Stimulated activated CD4-positive, alpha-beta T cell treated with anti-CD3 and anti-CD28 coated beads, Interleukin-1b, Interleukin-23, amount 100 ng/mL, for 48 hours (primary cell): ENCODE measurements at regions not wholly inside any gene's neighbourhood (a gene's known extent, or its start where the extent isn't known, plus 50 kb on each side); places are given as distances from the start of the nearest gene placed in this dataset.
"Not testable (repeated sequence)": the region's sequence is repeated elsewhere in the genome, so short reads cannot be mapped to it uniquely, and the experiment has no call there.

Experiments
- DNase-seq: peaks from one replicate; pipeline ENCODE4 v3.0.0-alpha.2; 2020

DNA sequence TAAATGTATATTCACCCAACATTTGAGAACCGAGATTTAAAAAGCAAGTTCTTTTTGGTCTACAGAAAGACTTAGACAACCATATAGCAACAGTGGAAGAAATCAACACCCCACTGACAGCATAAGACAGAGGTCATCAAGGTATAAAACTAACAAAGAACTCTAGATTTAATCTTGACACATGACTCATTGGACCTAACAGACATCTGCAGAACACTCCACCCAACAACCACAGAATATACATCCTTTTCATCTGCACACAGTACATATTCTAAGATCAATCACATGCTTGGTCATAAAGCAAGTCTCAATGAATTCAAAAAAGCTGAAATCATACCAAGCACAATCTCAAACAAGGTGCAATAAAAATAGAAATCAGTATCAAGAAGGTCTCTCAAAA lies 65.8 kb downstream of the SPIN4 start:
- no peak for DNase-seq

DNA sequence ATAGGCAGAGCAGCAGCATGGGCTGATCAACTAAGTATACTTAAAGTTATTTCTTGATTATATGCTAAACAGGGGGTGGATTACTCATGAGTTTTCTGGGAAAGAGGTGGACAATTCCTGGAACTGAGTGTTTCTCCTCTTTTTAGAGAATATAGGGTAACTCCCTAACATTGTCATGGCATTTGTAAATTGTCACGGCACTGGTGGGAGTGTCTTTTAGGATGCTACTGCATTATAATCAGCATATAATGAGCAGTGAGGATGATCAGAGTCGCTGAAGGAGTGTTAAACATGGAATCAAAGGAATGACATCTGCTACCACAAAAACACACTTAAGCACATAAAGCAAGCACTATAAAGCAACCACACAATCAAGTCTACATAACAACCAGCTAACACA lies 66.5 kb downstream of the SPIN4 start:
- no peak for DNase-seq

DNA sequence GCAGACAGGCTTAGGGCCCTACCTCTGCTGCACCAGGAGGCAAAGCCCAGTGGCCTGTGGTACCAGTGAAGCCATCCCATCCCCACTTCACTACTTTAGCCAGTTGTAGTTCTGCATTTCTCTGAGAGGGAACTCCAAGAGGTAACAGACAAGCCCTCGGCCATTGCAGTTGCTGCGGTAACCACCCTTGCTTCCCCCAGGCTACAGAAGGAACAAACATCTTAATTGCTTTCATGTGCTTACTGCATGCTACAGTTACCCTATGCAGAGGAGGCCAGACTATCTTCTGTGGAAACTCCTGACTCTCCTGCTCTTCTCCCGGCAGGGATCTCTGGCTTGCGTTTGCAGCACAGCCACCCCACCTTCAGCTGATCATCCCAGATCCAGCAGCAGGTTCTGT lies 67.8 kb downstream of the SPIN4 start:
- DNase-seq, result no peak

DNA sequence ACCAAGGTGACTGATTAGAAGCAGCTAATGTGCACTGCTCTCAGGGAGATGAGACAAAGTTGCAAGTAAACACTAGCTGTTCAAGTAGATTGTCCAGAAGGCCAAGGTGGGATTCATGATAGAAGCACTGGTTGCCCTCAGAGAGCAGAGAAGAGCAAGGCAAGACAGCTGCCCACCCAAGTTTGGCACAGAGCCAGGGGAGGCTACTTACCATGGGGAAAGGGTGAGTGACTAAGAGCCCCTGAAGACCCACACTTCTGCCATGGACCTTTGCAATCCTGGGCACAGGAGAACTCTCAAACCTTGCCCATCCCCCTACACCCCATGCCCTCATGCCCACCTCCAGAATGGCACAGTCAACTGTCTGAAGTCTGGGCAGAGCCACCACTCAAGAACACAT lies 68.3 kb downstream of the SPIN4 start:
- DNase-seq, result no peak

DNA sequence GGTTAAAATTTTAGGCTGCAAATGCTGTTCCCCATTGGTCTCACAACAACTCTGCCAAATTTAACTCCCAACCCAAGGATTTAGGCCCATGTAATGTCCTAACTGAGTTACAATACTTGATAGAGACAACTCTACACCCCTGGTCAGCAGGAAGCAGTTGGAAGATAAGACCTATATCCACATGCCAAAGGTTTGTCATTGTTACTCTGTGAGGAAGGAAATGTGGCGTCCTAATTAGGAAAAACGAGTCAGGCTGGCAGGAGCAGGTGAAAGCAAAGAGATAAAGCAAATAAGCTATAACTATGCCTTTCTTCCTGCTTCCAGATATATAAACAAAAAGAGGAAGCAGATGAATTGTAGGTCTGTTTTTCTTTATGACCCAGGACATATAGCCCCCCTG lies 69.1 kb downstream of the SPIN4 start:
- no peak for DNase-seq

DNA sequence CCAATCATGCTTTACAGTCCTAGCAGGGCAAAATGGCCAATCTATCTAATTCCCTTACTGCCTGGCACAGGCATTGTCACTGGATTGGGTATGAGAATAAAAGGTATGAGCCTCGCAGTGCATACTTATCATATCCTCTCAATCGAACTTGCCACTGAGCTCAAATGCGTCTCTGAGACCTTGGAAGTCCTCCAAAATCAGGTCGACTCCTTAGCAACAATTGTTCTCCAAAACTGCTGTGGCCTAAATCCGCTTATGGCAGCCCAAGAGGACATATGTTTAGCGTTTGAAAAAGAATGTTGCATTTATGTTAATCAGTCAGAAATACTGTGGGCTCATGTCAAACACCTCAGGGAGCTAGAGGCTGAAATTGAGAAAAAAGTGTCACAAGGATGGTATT lies 69.7 kb downstream of the SPIN4 start:
- no peak for DNase-seq

DNA sequence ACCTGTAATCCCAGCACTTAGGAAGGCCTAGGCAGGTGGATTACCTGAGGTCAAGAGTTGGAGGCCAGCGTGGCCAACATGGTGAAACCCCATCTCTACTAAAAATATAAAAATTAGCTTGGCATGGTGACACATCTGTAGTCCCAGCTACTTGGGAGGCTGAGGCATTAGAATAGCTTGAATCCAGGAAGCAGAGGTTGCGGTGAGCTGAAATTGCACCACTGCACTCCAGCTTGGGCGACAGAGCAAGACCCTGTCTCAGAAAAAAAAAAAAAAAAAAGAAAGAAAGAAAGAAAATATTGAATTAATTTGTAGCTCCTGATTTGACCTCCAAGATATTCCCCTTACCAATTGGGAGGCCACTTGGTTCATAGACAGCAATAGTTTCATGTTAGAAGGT lies 73.7 kb downstream of the SPIN4 start:
- DNase-seq, result not testable (repeated sequence)

DNA sequence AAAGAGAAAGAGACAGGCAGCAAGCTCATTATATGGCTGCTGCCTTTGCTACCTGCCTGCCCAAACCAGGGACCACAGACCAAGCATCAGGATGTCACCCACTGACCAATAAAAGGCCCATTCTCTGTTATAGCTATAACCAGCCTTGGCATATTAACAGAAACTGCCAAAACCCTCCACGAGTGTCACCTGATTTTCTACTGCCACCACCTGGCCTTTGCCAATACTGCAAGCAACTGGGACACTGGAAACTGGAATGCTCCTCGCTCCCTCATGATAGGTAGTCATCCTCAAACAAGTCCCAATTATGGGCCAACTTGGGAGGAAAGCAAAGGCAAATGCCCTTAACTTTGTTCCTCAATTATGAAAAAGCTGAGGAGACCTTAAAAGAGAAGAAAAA lies 76.0 kb downstream of the SPIN4 start:
- peak; percentile 6 for DNase-seq

DNA sequence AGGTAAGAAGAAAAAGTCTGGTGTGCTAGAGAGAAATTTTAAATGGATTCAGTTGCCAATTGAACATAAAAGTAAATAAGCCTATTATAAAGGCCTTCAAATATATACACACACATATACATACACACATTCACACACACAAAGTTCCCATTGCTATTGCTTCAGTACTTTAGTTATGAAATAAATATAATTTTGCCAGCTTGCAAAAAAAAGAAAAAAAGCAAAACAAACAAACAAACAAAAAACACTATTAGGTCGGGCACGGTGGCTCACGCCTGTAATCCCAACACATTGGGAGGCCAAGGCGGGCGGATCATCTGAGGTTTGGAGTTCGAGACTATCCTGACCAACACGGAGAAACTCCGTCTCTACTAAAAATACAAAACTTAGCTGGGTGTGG lies 80.3 kb downstream of the SPIN4 start:
- DNase-seq, result no peak

DNA sequence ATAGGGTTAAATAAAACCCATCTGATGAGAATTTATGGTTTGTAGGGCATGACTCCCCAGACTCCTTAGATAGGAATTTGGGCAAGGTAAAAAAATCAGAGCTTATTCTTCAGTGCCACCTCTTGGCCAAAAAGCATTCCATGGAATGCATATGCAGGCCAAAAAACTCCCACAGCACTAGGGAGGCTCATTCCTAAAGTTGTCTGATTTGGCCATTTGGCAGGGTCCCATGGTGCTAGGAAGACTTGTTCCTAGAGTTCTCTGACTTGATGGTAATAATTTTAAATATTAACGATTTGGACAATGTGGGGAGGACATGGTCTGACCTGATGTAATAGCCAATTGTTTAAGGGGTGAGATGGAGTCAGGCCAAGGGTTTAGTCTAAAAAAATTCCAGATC lies 93.0 kb downstream of the SPIN4 start:
- DNase-seq, result no peak

DNA sequence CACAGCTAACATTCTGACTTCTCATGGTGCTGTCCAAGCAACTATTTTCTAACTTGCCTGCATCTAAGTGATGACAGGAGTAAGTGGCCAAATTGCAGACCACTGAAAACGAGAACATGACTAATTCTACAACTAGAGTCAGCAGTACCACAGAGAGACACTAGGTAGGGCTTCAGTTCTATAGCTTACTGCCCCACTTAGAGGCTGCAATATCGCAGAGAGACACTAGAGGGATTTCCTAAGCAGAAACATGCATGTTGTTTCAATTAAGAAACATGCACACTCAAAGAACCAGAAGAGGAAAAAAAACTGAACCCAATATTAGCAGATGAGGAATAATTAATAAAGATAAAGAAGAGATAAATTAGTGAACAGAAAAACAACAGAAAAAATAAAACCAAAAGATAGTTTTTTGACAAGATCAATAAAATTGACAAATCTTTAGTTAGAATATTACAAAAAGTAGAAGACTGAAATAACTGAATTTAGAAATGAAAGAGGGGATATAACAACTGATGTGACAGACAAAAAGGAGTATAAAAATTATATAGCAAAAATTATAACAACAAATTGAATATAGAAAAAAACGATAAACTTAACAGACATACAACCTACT lies 100.8 kb downstream of the SPIN4 start:
- peak; percentile 10 for DNase-seq

DNA sequence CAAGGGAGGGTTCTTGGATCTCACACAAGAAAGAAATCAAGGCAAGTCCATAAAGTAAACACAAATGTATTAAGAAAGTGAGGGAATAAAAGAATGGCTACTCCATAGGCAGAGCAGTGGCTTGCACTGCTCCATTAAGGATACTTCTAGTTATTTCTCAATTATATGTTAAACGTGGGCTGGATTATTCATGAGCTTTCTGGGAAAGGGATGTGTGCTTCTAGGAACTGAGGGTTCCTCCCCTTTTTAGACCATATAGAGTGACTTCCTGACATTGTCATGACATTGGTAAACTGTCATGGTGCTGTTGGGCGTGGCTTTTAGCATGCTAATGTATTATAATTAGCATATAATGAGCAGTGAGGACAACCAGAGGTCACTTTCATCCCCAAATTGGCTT lies 108.4 kb downstream of the SPIN4 start:
- DNase-seq, result not testable (repeated sequence)

DNA sequence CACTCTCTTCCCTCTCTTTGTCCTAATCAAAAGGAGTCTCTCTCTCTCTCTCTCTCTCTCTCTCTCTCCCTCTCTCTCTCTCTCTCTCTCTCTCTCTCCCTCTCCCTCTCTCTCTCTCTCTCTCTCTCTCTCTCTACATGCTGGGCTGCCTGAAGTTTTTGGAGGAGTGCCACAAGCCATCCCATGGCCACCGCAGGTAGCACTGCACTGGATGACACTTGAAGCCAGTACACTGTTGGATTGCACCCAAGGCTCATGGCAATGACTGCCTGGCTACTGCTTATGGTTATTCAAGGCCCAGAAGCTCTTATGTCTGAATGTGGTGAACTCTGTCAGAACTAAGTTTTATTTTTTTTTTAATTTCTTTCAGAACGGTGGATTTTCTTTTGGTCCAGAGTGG lies 115.2 kb downstream of the SPIN4 start:
- not testable (repeated sequence) for DNase-seq

DNA sequence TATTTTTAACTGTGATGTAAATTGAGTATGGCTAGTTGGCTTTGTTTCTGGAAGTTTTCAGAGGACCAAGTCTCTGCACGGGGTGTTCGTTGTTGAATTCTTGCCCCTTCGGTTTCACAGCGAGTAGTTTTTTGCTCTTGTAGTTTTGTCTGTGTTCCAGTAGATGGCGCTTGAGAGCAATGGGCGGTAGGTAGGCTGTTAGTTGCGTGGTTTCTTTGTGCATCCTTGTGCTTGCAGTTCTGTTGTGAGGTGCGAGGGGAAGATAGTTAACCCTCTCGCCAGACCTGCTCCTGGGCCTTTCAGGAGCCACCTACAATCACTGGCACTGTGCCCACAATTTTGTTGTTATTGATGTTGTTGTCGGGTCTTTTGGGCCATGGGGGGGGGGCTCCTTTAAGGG lies 118.1 kb downstream of the SPIN4 start:
- DNase-seq, result not testable (repeated sequence)

DNA sequence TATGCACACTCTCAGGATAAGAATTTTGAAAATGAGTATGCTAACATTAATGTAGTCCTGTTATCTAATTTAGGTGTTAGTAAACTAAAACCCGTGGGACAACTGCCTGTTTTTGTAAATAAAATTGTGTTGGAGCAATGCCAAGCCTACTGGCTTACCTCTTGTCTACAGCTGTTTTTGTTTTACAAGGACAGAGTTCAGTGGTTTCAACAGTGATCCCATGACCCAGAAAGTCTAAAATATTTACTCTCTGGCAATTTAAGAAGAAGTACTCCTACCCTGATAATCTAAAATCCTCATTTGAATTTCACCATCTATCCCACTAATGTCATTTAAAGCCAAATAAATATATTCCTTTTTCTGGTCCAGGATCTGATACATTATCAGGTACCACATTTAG lies 132.9 kb downstream of the SPIN4 start:
- DNase-seq, result not testable (repeated sequence)

DNA sequence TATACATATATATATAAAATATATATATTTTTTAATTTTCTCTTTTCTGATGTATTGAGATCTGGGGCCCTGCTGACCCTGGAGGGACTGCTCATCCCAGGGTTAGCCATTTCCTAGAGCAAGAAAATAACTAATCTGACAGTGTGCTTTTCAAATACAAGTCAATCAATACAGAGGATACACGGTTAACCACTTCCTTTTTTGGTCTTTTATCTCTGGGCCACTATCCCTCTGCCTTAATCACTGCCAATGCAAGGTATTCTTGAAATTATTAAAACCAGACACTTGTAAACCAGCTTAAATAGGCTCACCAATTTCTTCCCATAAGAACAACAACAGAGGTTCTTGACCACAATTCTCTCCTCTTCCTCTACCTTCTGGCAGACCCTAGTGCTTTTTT lies 133.6 kb downstream of the SPIN4 start:
- DNase-seq, result not testable (repeated sequence)

DNA sequence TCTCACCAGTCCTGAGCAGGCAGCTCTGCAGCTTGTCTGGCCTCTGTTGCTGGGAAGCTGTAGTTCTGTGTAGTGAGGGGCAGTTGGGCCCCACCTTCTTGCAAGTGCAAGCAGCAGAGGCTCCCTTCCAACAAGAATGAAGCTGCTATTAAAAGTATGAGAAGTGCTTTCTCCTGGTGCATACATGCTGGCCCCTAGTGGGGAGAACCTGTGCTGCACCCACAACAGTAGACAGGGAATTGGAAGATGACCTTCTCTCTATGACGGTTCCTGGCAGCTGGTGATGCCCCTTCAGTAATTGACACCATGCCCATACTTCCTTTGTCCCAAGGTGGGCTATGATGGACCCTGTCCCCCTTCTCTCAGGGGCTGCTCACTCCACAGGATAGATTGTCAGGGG lies 141.5 kb downstream of the SPIN4 start:
- not testable (repeated sequence) for DNase-seq

DNA sequence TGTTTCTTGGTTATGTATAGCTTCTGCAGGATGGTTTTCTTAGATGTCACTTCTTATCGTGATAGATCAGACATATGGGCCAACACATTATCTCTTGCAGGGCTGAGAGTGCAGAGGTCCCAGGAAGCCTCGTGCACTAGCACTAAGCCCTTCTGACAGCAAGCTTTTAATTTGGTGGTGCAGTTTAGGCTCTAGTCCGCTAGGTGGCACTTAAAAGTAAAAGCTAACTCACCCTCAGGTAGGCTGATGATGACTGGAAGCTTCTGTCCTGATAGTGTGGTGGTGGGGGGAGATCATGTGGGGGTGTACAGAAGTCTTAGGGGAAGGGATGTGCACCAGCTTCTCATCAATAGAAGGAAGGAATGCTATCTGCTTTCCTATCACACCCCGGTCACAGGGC lies 142.0 kb downstream of the SPIN4 start:
- not testable (repeated sequence) for DNase-seq

DNA sequence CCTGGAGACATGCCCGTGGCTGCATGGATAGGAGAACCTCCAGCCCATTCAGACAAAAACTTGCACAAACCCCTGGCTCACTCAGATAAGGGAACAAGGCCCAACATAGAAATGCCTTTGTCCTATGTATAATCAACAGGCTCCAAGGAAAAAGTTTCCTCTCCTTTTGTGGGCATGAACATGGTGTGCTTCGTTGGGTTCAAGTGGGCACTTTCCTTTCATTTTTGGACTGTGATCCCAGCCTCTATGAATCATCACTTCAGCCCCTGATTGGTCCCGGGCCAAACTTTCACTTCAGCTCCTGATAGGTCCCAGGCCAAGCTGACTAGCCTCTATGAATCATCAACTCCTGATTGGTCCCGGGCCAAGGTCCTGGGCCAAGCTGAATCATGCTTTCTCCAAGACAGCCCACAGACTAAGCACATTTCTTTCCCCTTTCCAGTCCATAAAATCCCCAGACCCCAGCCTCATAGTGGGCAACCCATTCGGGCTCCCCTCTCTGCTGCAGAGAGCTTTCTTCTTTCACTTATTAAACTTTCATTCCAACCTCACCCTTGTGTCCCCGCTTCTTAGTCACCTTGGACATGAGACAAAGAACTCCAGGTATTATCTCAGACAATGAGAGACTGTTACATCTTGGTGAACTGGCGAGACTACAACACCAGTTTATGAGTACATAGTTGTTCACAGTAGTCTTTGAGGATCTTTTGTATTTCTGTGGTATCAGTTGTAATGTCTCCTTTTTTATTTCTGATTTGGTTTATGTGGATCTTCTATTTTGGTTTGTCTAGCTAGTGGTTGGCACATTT lies 146.7 kb downstream of the SPIN4 start:
- DNase-seq, result not testable (repeated sequence)

DNA sequence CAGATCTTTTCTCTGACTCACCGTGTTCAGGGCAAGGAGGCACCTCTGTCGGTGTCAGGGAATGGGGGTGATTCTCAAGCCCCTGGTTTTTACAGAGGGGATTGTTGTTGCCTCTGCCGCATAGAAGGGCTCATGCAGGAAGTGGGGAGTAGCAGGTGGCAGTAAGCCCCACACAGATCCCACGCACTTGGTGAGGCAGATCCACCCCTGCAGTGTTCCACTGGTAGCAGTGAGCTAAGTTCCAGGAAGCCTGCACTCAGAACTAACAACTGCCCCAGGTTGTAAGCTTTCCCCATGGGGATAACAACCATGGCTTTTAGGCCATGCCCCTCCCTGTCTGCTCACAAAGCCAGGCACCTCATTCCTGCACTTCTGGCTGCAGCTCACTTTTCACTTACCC lies 149.1 kb downstream of the SPIN4 start:
- not testable (repeated sequence) for DNase-seq

DNA sequence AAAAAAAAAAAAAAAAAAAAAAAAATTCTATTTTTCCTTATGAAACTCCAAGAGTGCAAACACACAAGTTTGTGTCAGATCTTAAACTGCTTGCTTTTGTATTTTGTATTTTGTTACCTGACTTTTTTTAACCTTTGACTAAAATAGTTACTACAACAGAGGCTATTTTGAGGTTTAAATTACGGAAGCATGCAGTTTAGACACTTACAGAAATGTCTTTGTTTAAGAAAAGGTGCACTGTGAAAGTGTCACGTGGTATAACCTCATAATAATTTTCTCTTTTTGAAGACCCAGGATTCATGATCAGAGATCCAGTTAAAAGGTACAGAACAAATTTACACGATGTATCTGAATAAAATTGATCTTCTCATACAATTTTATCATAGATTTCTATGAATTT lies 152.4 kb downstream of the SPIN4 start:
- DNase-seq, result not testable (repeated sequence)

DNA sequence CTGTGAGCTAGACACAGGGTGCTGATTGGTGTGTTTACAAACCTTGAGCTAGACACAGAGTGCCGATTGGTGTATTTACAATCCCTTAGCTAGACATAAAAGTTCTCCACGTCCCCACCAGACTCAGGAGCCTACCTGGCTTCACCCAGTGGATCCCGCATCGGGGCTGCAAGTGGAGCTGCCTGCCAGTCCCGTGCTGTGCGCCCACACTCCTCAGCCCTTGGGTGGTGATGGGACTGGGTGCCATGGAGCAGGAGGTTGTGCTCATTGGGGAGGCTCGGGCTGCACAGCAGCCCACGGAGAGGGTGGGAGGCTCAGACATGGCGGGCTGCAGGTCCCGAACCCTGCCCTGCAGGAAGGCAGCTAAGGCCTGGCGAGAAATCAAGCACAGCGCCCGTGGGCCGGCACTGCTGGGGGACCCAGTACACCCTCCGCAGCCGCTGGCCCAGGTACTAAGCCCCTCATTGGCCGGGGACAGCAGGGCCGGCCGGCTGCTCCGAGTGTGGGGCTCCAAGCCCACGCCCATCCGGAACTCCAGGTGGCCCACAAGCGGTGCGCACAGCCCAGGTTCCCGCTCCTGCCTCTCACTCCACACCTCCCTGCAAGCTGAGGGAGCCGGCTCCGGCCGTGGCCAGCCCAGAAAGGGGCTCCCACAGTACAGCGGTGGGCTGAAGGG lies 158.6 kb downstream of the SPIN4 start:
- not testable (repeated sequence) for DNase-seq

DNA sequence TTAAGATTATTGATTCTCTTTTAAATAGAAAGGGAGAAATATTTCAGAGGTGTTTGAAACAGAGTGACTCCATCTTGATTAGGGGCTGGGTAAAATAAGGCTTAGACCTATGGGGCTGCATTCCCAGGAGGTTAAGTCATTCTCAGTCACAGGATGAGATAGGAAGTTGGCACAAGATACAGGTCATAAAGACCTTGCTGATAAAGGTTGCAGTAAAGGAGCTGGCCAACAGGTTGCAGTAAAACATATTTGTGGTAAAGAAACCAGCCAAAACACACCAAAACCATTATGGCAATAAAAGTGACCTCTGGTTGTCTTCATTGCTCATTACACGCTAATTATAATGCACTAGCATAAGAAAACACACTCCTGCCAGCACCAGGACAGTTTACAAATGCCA lies 165.0 kb downstream of the SPIN4 start:
- no peak for DNase-seq

DNA sequence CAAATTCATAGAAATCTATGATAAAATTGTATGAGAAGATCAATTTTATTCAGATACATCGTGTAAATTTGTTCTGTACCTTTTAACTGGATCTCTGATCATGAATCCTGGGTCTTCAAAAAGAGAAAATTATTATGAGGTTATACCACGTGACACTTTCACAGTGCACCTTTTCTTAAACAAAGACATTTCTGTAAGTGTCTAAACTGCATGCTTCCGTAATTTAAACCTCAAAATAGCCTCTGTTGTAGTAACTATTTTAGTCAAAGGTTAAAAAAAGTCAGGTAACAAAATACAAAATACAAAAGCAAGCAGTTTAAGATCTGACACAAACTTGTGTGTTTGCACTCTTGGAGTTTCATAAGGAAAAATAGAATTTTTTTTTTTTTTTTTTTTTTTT lies 171.3 kb downstream of the SPIN4 start:
- not testable (repeated sequence) for DNase-seq
